Mucosa of descending colon (tissue), 3 donors: ENCODE measurements at regions not wholly inside any gene's neighbourhood (a gene's known extent, or its start where the extent isn't known, plus 50 kb on each side); places are given as distances from the start of the nearest gene placed in this dataset.
"Not testable (repeated sequence)": the region's sequence is repeated elsewhere in the genome, so short reads cannot be mapped to it uniquely, and the experiment has no call there.

Experiments used
- ATAC-seq: fragments of 200-7000 bp; cut with Tn5 transposase; one replicate; pipeline ENCODE4 v1.9.1; 2020; ENCODE audit warnings: mild to moderate bottlenecking, moderate library complexity
- DNase-seq, 3 donors: peaks; one replicate each; pipeline ENCODE4 v3.0.0-alpha.2; 2020
- H3K36me3 ChIP-seq: fragments of 200-600 bp; one replicate; pipeline ENCODE4 v1.8.0; 2021; ENCODE audit warnings: low read depth, mild to moderate bottlenecking
- H3K4me1 ChIP-seq: fragments of 200-600 bp; one replicate; pipeline ENCODE4 v1.8.0; 2021; ENCODE audit warnings: low read depth, mild to moderate bottlenecking
- H3K4me3 ChIP-seq: fragments of 200-600 bp; one replicate; pipeline ENCODE4 v1.8.0; 2021; ENCODE audit warnings: mild to moderate bottlenecking
- H3K9me3 ChIP-seq: fragments of 200-600 bp; one replicate; pipeline ENCODE4 v1.8.0; 2021; ENCODE audit warnings: mild to moderate bottlenecking
- intact Hi-C, 2 donors: fragments of 100-400 bp; cut with DNase I in 1 of 2; cut with micrococcal nuclease in 1 of 2; formaldehyde crosslinking; loops; one replicate each; pipeline versions ENCODE4 v1.11.0 to v1.11.1; 2022; cut with DNase I, micrococcal nuclease
- donor health status: DM: no; HTN: no; CAD: no; lungs with moderate emphysema.
- donor health status: DM: no; HTN: no; CAD: no.
- donor health status: DM: no; HTN: yes; CAD: no.

GRCh38 chr7:35915247-35915955 is 114.5 kb downstream of the SEPTIN7 start:
- not testable (repeated sequence) for H3K4me1 ChIP-seq, H3K4me3 ChIP-seq, H3K9me3 ChIP-seq, ATAC-seq, DNase-seq, H3K36me3 ChIP-seq
- intact Hi-C loops, result loop anchor here in 1 of 2 donors (10.0 kb wide), 1 partner anchor 59 kb away; no protein-coding TSS in a partner anchor

GRCh38 chr7:35918217-35918616 is 117.4 kb downstream of the SEPTIN7 start:
- not testable (repeated sequence) for ATAC-seq, H3K4me3 ChIP-seq, H3K9me3 ChIP-seq, H3K36me3 ChIP-seq, DNase-seq, H3K4me1 ChIP-seq
- intact Hi-C loops, result loop anchor here in 1 of 2 donors (10.0 kb wide), 1 partner anchor 57 kb away; no protein-coding TSS in a partner anchor

GRCh38 chr7:35919607-35920006 is 118.8 kb downstream of the SEPTIN7 start:
- not testable (repeated sequence) for H3K4me1 ChIP-seq, DNase-seq, H3K4me3 ChIP-seq, H3K9me3 ChIP-seq, H3K36me3 ChIP-seq, ATAC-seq
- intact Hi-C loops, result loop anchor here in 1 of 2 donors (10.0 kb wide), 1 partner anchor 55 kb away; no protein-coding TSS in a partner anchor

GRCh38 chr7:35921338-35921737 is 120.5 kb downstream of the SEPTIN7 start:
- H3K9me3 ChIP-seq, DNase-seq, intact Hi-C loops, ATAC-seq, H3K4me1 ChIP-seq, H3K4me3 ChIP-seq, H3K36me3 ChIP-seq: not testable (repeated sequence)

GRCh38 chr7:35924668-35925067 is 123.8 kb downstream of the SEPTIN7 start:
- H3K9me3 ChIP-seq, H3K4me3 ChIP-seq, DNase-seq, intact Hi-C loops, H3K4me1 ChIP-seq, ATAC-seq, H3K36me3 ChIP-seq: not testable (repeated sequence)

GRCh38 chr7:35926966-35927365 is 126.1 kb downstream of the SEPTIN7 start:
- ATAC-seq, H3K4me3 ChIP-seq, H3K9me3 ChIP-seq, intact Hi-C loops, DNase-seq, H3K36me3 ChIP-seq, H3K4me1 ChIP-seq: not testable (repeated sequence)

GRCh38 chr7:35931134-35931533 is 130.3 kb downstream of the SEPTIN7 start:
- H3K9me3 ChIP-seq, H3K4me3 ChIP-seq, intact Hi-C loops, H3K4me1 ChIP-seq, H3K36me3 ChIP-seq, ATAC-seq, DNase-seq: not testable (repeated sequence)

- intact Hi-C loops, H3K9me3 ChIP-seq, H3K4me1 ChIP-seq, H3K36me3 ChIP-seq, DNase-seq, H3K4me3 ChIP-seq, ATAC-seq: not testable (repeated sequence)
Observed at GRCh38 chr7:35931551-35931950, 130.7 kb downstream of the SEPTIN7 start.

GRCh38 chr7:35940695-35941094 is 139.8 kb downstream of the SEPTIN7 start:
- peak; percentile 20 for ATAC-seq
- intact Hi-C loops, H3K4me3 ChIP-seq, H3K9me3 ChIP-seq, DNase-seq, H3K4me1 ChIP-seq, H3K36me3 ChIP-seq: not testable (repeated sequence)

GRCh38 chr7:35945621-35946020 is 144.8 kb downstream of the SEPTIN7 start:
- H3K4me3 ChIP-seq, ATAC-seq, H3K4me1 ChIP-seq, DNase-seq, intact Hi-C loops, H3K9me3 ChIP-seq, H3K36me3 ChIP-seq: not testable (repeated sequence)

GRCh38 chr7:35955735-35956134 is 154.9 kb downstream of the SEPTIN7 start:
- intact Hi-C loops, ATAC-seq, H3K4me1 ChIP-seq, DNase-seq, H3K9me3 ChIP-seq, H3K4me3 ChIP-seq, H3K36me3 ChIP-seq: not testable (repeated sequence)

GRCh38 chr7:35956988-35957387 is 156.1 kb downstream of the SEPTIN7 start:
- H3K36me3 ChIP-seq, DNase-seq, H3K4me1 ChIP-seq, intact Hi-C loops, H3K4me3 ChIP-seq, ATAC-seq, H3K9me3 ChIP-seq: not testable (repeated sequence)

GRCh38 chr7:35961260-35961659 is 160.4 kb downstream of the SEPTIN7 start:
- H3K4me1 ChIP-seq, H3K4me3 ChIP-seq, DNase-seq, H3K36me3 ChIP-seq, H3K9me3 ChIP-seq, ATAC-seq, intact Hi-C loops: not testable (repeated sequence)

GRCh38 chr7:35962607-35963006 is 161.8 kb downstream of the SEPTIN7 start:
- H3K4me1 ChIP-seq, ATAC-seq, intact Hi-C loops, H3K9me3 ChIP-seq, H3K4me3 ChIP-seq, H3K36me3 ChIP-seq, DNase-seq: not testable (repeated sequence)
